ENCODE measurements at regions not wholly inside any gene's neighbourhood (a gene's known extent, or its start where the extent isn't known, plus 50 kb on each side); places are given as distances from the start of the nearest gene placed in this dataset.

DNA sequence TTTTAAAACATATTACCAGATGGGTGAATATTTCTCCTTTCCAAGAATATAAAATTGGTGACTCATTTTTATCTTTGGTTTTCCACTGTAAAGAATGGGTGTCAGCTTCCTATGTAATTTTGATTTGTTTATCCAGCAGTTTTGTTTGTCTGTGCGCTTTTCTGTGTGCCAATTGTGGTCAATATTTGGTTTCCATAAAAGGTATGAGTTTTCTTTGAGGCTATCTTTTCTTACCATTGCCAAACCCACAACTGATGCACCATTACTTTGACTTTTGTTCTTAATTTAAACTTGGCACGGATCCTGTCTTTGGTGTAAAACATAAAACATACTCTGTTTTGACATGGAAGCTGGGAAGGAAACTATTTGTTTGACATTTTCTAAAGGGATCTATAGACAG lies 78.8 kb upstream of the NAV3 start:
- no peaks in the 10 kb centered on the region for H3K4me1 ChIP-seq (ENCODE audit: control insufficient read depth in 1 of 2, low read depth in 2 of 2)
- H3K9me3 ChIP-seq, result no peaks in the 10 kb centered on the region
- H3K4me3 ChIP-seq, result no peak overlapping the region
- H3K27me3 ChIP-seq (replicated peaks; ENCODE audit: insufficient read depth), result no peaks in the 10 kb centered on the region
- TF ChIP-seq, protein P1, sequence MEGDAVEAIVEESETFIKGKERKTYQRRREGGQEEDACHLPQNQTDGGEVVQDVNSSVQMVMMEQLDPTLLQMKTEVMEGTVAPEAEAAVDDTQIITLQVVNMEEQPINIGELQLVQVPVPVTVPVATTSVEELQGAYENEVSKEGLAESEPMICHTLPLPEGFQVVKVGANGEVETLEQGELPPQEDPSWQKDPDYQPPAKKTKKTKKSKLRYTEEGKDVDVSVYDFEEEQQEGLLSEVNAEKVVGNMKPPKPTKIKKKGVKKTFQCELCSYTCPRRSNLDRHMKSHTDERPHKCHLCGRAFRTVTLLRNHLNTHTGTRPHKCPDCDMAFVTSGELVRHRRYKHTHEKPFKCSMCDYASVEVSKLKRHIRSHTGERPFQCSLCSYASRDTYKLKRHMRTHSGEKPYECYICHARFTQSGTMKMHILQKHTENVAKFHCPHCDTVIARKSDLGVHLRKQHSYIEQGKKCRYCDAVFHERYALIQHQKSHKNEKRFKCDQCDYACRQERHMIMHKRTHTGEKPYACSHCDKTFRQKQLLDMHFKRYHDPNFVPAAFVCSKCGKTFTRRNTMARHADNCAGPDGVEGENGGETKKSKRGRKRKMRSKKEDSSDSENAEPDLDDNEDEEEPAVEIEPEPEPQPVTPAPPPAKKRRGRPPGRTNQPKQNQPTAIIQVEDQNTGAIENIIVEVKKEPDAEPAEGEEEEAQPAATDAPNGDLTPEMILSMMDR (IDR thresholded peaks at IDR 0.05), result no peak
- no peaks in the 10 kb centered on the region for H3K36me3 ChIP-seq
- H3K27ac ChIP-seq, result no peak overlapping the region
- no peak for DNase-seq (ENCODE audit: low spot score)
- no peak for ATAC-seq (ENCODE audit: insufficient number of reproducible peaks, low FRiP score, low read depth)

DNA sequence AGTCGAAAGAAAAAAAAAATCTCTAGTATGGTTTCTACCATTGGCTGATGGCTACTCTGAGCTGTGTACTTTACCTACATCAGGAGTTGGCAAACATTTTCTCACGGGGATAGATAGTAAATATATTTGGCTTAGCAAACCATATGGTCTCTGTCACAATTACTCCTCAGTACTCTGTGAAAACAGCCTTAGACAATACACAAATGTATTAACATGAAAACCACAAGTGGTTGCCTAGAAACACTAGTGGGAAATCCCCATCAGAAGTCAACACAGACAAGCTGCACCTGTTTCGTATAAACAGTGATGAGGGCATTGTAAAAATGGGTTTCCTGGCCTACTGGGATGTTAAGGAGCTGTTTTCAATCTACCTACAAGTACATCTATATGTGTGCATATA lies 84.6 kb upstream of the NAV3 start:
- TF ChIP-seq, protein P1 (IDR thresholded peaks at IDR 0.05), result no peak
- H3K9me3 ChIP-seq, result no peaks in the 10 kb centered on the region
- no peak for DNase-seq (ENCODE audit: low spot score)
- ATAC-seq (ENCODE audit: insufficient number of reproducible peaks, low FRiP score, low read depth), result no peak
- no peaks in the 10 kb centered on the region for H3K4me1 ChIP-seq (ENCODE audit: control insufficient read depth in 1 of 2, low read depth in 2 of 2)
- no peaks in the 10 kb centered on the region for H3K27me3 ChIP-seq (replicated peaks; ENCODE audit: insufficient read depth)
- H3K36me3 ChIP-seq, result no peaks in the 10 kb centered on the region
- no peak overlapping the region for H3K4me3 ChIP-seq
- no peak overlapping the region for H3K27ac ChIP-seq

DNA sequence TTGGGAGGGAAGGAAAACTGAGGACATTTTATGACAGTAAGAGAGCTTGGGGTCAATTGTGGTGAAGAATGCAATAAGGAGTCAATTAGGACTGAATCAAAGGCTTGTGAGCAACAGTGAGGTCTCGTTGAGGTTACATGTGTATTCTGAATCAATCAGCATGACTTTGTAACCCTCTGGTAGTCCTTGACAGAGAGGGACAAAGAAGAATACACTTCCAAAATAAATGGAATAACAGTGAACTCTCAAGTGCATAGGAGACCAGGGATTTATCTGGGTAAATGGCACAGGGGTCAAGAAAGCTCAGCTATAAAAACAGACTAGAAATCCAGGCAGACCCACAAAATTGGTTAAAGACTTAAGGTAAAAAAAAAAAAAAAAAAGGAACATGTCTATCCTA lies 85.1 kb upstream of the NAV3 start:
- Histone ChIP-seq H3K36me3 (no peaks in the 10 kb centered on the region), H3K27ac (no peak overlapping the region), H3K4me3 (no peak overlapping the region), H3K4me1 (ENCODE audit: control insufficient read depth in 1 of 2, low read depth in 2 of 2) (no peaks in the 10 kb centered on the region), H3K27me3 (replicated peaks; ENCODE audit: insufficient read depth) (no peaks in the 10 kb centered on the region), H3K9me3 (no peaks in the 10 kb centered on the region)
- no peak for DNase-seq (ENCODE audit: low spot score)
- TF ChIP-seq, protein P1 (IDR thresholded peaks at IDR 0.05), result no peak
- no peak for ATAC-seq (ENCODE audit: insufficient number of reproducible peaks, low FRiP score, low read depth)

DNA sequence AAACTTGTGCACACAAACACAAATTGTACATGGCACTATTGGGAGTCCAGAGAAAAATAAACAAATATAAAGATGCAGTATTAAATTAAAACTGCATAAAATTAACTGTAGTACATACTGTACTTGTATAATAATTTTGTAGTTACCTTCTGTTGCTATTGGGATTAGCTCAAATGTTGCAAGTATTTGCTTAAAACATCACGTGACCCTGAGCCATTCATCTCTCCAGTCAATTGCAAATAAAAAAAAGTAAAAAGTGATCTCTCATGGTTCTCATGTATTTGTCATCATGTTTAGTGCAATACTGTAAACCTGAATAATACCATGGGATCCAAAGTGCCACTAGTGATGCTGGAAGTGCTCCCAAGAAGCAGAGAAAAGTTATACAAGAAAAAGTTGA lies 88.1 kb upstream of the NAV3 start:
- TF ChIP-seq, protein P1 (IDR thresholded peaks at IDR 0.05), result no peak
- DNase-seq (ENCODE audit: low spot score) (no peak), ATAC-seq (ENCODE audit: insufficient number of reproducible peaks, low FRiP score, low read depth) (no peak)
- no peaks in the 10 kb centered on the region for H3K27me3 ChIP-seq (replicated peaks; ENCODE audit: insufficient read depth)
- H3K4me1 ChIP-seq (ENCODE audit: control insufficient read depth in 1 of 2, low read depth in 2 of 2), result no peaks in the 10 kb centered on the region
- no peak overlapping the region for H3K27ac ChIP-seq
- no peaks in the 10 kb centered on the region for H3K36me3 ChIP-seq
- no peaks in the 10 kb centered on the region for H3K9me3 ChIP-seq
- H3K4me3 ChIP-seq, result no peak overlapping the region

DNA sequence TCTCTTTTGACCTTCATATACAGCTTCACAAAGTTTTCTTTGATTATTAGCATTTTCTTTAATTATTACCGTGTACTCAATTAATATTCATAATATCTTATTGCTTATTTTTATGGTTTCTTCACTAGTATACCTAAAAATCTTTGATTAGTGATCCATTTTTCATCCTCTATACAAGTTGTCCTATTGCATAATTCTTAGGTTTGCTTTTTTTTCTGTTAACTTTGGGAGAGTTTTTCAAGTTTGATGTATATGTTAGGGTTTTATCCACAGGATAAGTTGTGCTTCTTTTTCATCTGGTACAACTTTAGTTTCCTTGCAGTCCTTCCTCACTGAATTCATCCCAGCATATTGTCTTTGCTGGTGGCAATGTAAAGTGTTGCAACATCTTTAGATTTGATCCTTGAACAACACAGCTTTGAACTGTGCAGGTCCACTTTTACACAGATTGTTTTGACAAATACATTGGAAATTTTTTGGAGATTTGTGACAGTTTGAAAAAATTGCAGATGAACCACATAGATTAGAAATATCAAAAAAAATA lies 88.6 kb upstream of the NAV3 start:
- Histone ChIP-seq H3K4me3 (no peak overlapping the region), H3K4me1 (ENCODE audit: control insufficient read depth in 1 of 2, low read depth in 2 of 2) (no peaks in the 10 kb centered on the region), H3K27ac (no peak overlapping the region), H3K9me3 (no peaks in the 10 kb centered on the region), H3K36me3 (no peaks in the 10 kb centered on the region), H3K27me3 (replicated peaks; ENCODE audit: insufficient read depth) (no peaks in the 10 kb centered on the region)
- no peak for ATAC-seq (ENCODE audit: insufficient number of reproducible peaks, low FRiP score, low read depth)
- TF ChIP-seq, protein P1 (IDR thresholded peaks at IDR 0.05), result no peak
- no peak for DNase-seq (ENCODE audit: low spot score)
